ENCODE measurements at regions not wholly inside any gene's neighbourhood (a gene's known extent, or its start where the extent isn't known, plus 50 kb on each side); places are given as distances from the start of the nearest gene placed in this dataset.

GRCh38 chr11:129324533-129325175 lies 51.0 kb upstream of the BARX2 start:
- H3K4me1 ChIP-seq (ENCODE audit: control insufficient read depth in 1 of 2, insufficient read depth in 2 of 2, low read length in 2 of 2) = peaks cover 23 to 29% of the 10 kb centered on the region in 2 donors
- no peak overlapping the region for H3K27ac ChIP-seq (ENCODE audit: low read depth, low read length)
- peak overlapping the region in 1 of 2 donors; percentile 19 for H3K9ac ChIP-seq (ENCODE audit: low read depth in 1 of 2, low read length in 2 of 2)
- no peaks in the 10 kb centered on the region for H3K27me3 ChIP-seq (ENCODE audit: control insufficient read depth in 1 of 2, insufficient read depth in 2 of 2, low read length in 2 of 2)
- H3K9me3 ChIP-seq (ENCODE audit: control insufficient read depth in 1 of 2, low read length in 2 of 2) = no peaks in the 10 kb centered on the region
- H3K36me3 ChIP-seq (ENCODE audit: control insufficient read depth in 1 of 2, insufficient read depth in 2 of 2, low read length in 2 of 2) = no peaks in the 10 kb centered on the region
- no peak overlapping the region for H3K4me3 ChIP-seq (ENCODE audit: low read depth in 1 of 2, low read length in 2 of 2)

- Histone ChIP-seq H3K27ac (ENCODE audit: low read depth, low read length) (no peak overlapping the region), H3K9ac (ENCODE audit: low read depth in 1 of 2, low read length in 2 of 2) (peak overlapping the region in 1 of 2 donors; percentile 19), H3K4me1 (ENCODE audit: control insufficient read depth in 1 of 2, insufficient read depth in 2 of 2, low read length in 2 of 2) (peaks cover 24 to 31% of the 10 kb centered on the region in 2 donors), H3K4me3 (ENCODE audit: low read depth in 1 of 2, low read length in 2 of 2) (no peak overlapping the region), H3K9me3 (ENCODE audit: control insufficient read depth in 1 of 2, low read length in 2 of 2) (no peaks in the 10 kb centered on the region), H3K36me3 (ENCODE audit: control insufficient read depth in 1 of 2, insufficient read depth in 2 of 2, low read length in 2 of 2) (no peaks in the 10 kb centered on the region), H3K27me3 (ENCODE audit: control insufficient read depth in 1 of 2, insufficient read depth in 2 of 2, low read length in 2 of 2) (no peaks in the 10 kb centered on the region)
These were observed 51.6 kb upstream of the BARX2 start for GRCh38 chr11:129323896-129324502.

GRCh38 chr11:129322941-129323340 lies 52.7 kb upstream of the BARX2 start:
- no peak overlapping the region for H3K9ac ChIP-seq (ENCODE audit: low read depth in 1 of 2, low read length in 2 of 2)
- no peak overlapping the region for H3K27ac ChIP-seq (ENCODE audit: low read depth, low read length)
- H3K4me1 ChIP-seq (ENCODE audit: control insufficient read depth in 1 of 2, insufficient read depth in 2 of 2, low read length in 2 of 2) = peaks cover 34 to 40% of the 10 kb centered on the region in 2 donors
- no peak overlapping the region for H3K4me3 ChIP-seq (ENCODE audit: low read depth in 1 of 2, low read length in 2 of 2)
- no peaks in the 10 kb centered on the region for H3K9me3 ChIP-seq (ENCODE audit: control insufficient read depth in 1 of 2, low read length in 2 of 2)
- H3K27me3 ChIP-seq (ENCODE audit: control insufficient read depth in 1 of 2, insufficient read depth in 2 of 2, low read length in 2 of 2) = no peaks in the 10 kb centered on the region
- H3K36me3 ChIP-seq (ENCODE audit: control insufficient read depth in 1 of 2, insufficient read depth in 2 of 2, low read length in 2 of 2) = no peaks in the 10 kb centered on the region

GRCh38 chr11:129321076-129321475 lies 54.6 kb upstream of the BARX2 start:
- Histone ChIP-seq H3K4me3 (ENCODE audit: low read depth in 1 of 2, low read length in 2 of 2) (no peak overlapping the region), H3K36me3 (ENCODE audit: control insufficient read depth in 1 of 2, insufficient read depth in 2 of 2, low read length in 2 of 2) (no peaks in the 10 kb centered on the region), H3K4me1 (ENCODE audit: control insufficient read depth in 1 of 2, insufficient read depth in 2 of 2, low read length in 2 of 2) (peaks cover 45 to 53% of the 10 kb centered on the region in 2 donors), H3K27ac (ENCODE audit: low read depth, low read length) (no peak overlapping the region), H3K27me3 (ENCODE audit: control insufficient read depth in 1 of 2, insufficient read depth in 2 of 2, low read length in 2 of 2) (no peaks in the 10 kb centered on the region), H3K9me3 (ENCODE audit: control insufficient read depth in 1 of 2, low read length in 2 of 2) (no peaks in the 10 kb centered on the region), H3K9ac (ENCODE audit: low read depth in 1 of 2, low read length in 2 of 2) (no peak overlapping the region)

GRCh38 chr11:129320494-129320893 lies 55.2 kb upstream of the BARX2 start:
- H3K9me3 ChIP-seq (ENCODE audit: control insufficient read depth in 1 of 2, low read length in 2 of 2) = no peaks in the 10 kb centered on the region
- H3K27ac ChIP-seq (ENCODE audit: low read depth, low read length) = no peak overlapping the region
- no peaks in the 10 kb centered on the region for H3K36me3 ChIP-seq (ENCODE audit: control insufficient read depth in 1 of 2, insufficient read depth in 2 of 2, low read length in 2 of 2)
- no peaks in the 10 kb centered on the region for H3K27me3 ChIP-seq (ENCODE audit: control insufficient read depth in 1 of 2, insufficient read depth in 2 of 2, low read length in 2 of 2)
- no peak overlapping the region for H3K4me3 ChIP-seq (ENCODE audit: low read depth in 1 of 2, low read length in 2 of 2)
- no peak overlapping the region for H3K9ac ChIP-seq (ENCODE audit: low read depth in 1 of 2, low read length in 2 of 2)
- H3K4me1 ChIP-seq (ENCODE audit: control insufficient read depth in 1 of 2, insufficient read depth in 2 of 2, low read length in 2 of 2) = peaks cover 51 to 57% of the 10 kb centered on the region in 2 donors

- H3K4me3 ChIP-seq (ENCODE audit: low read depth in 1 of 2, low read length in 2 of 2) = no peak overlapping the region
- no peaks in the 10 kb centered on the region for H3K27me3 ChIP-seq (ENCODE audit: control insufficient read depth in 1 of 2, insufficient read depth in 2 of 2, low read length in 2 of 2)
- H3K27ac ChIP-seq (ENCODE audit: low read depth, low read length) = no peak overlapping the region
- H3K9ac ChIP-seq (ENCODE audit: low read depth in 1 of 2, low read length in 2 of 2) = no peak overlapping the region
- H3K9me3 ChIP-seq (ENCODE audit: control insufficient read depth in 1 of 2, low read length in 2 of 2) = no peaks in the 10 kb centered on the region
- no peaks in the 10 kb centered on the region for H3K36me3 ChIP-seq (ENCODE audit: control insufficient read depth in 1 of 2, insufficient read depth in 2 of 2, low read length in 2 of 2)
- H3K4me1 ChIP-seq (ENCODE audit: control insufficient read depth in 1 of 2, insufficient read depth in 2 of 2, low read length in 2 of 2) = peaks cover 54 to 57% of the 10 kb centered on the region in 2 donors
These were observed 55.9 kb upstream of the BARX2 start for GRCh38 chr11:129319751-129320150.

- Histone ChIP-seq H3K36me3 (ENCODE audit: control insufficient read depth in 1 of 2, insufficient read depth in 2 of 2, low read length in 2 of 2) (no peaks in the 10 kb centered on the region), H3K27me3 (ENCODE audit: control insufficient read depth in 1 of 2, insufficient read depth in 2 of 2, low read length in 2 of 2) (no peaks in the 10 kb centered on the region), H3K27ac (ENCODE audit: low read depth, low read length) (no peak overlapping the region), H3K9ac (ENCODE audit: low read depth in 1 of 2, low read length in 2 of 2) (no peak overlapping the region), H3K4me1 (ENCODE audit: control insufficient read depth in 1 of 2, insufficient read depth in 2 of 2, low read length in 2 of 2) (peaks cover 50 to 53% of the 10 kb centered on the region in 2 donors), H3K9me3 (ENCODE audit: control insufficient read depth in 1 of 2, low read length in 2 of 2) (no peaks in the 10 kb centered on the region), H3K4me3 (ENCODE audit: low read depth in 1 of 2, low read length in 2 of 2) (no peak overlapping the region)
These were observed 56.4 kb upstream of the BARX2 start for GRCh38 chr11:129319201-129319600.

GRCh38 chr11:129317571-129317970 lies 58.1 kb upstream of the BARX2 start:
- Histone ChIP-seq H3K27me3 (ENCODE audit: control insufficient read depth in 1 of 2, insufficient read depth in 2 of 2, low read length in 2 of 2) (no peaks in the 10 kb centered on the region), H3K4me1 (ENCODE audit: control insufficient read depth in 1 of 2, insufficient read depth in 2 of 2, low read length in 2 of 2) (peaks cover 44 to 54% of the 10 kb centered on the region in 2 donors), H3K27ac (ENCODE audit: low read depth, low read length) (peak overlapping the region; percentile 45), H3K9me3 (ENCODE audit: control insufficient read depth in 1 of 2, low read length in 2 of 2) (no peaks in the 10 kb centered on the region), H3K4me3 (ENCODE audit: low read depth in 1 of 2, low read length in 2 of 2) (no peak overlapping the region), H3K36me3 (ENCODE audit: control insufficient read depth in 1 of 2, insufficient read depth in 2 of 2, low read length in 2 of 2) (no peaks in the 10 kb centered on the region), H3K9ac (ENCODE audit: low read depth in 1 of 2, low read length in 2 of 2) (no peak overlapping the region)

- H3K4me1 ChIP-seq (ENCODE audit: control insufficient read depth in 1 of 2, insufficient read depth in 2 of 2, low read length in 2 of 2) = peaks cover 44 to 54% of the 10 kb centered on the region in 2 donors
- no peak overlapping the region for H3K4me3 ChIP-seq (ENCODE audit: low read depth in 1 of 2, low read length in 2 of 2)
- H3K9ac ChIP-seq (ENCODE audit: low read depth in 1 of 2, low read length in 2 of 2) = no peak overlapping the region
- no peaks in the 10 kb centered on the region for H3K27me3 ChIP-seq (ENCODE audit: control insufficient read depth in 1 of 2, insufficient read depth in 2 of 2, low read length in 2 of 2)
- no peaks in the 10 kb centered on the region for H3K9me3 ChIP-seq (ENCODE audit: control insufficient read depth in 1 of 2, low read length in 2 of 2)
- no peaks in the 10 kb centered on the region for H3K36me3 ChIP-seq (ENCODE audit: control insufficient read depth in 1 of 2, insufficient read depth in 2 of 2, low read length in 2 of 2)
- H3K27ac ChIP-seq (ENCODE audit: low read depth, low read length) = no peak overlapping the region
These were observed 58.9 kb upstream of the BARX2 start for GRCh38 chr11:129316781-129317180.

- no peaks in the 10 kb centered on the region for H3K9me3 ChIP-seq (ENCODE audit: control insufficient read depth in 1 of 2, low read length in 2 of 2)
- peaks cover 44 to 49% of the 10 kb centered on the region in 2 donors for H3K4me1 ChIP-seq (ENCODE audit: control insufficient read depth in 1 of 2, insufficient read depth in 2 of 2, low read length in 2 of 2)
- no peaks in the 10 kb centered on the region for H3K27me3 ChIP-seq (ENCODE audit: control insufficient read depth in 1 of 2, insufficient read depth in 2 of 2, low read length in 2 of 2)
- H3K36me3 ChIP-seq (ENCODE audit: control insufficient read depth in 1 of 2, insufficient read depth in 2 of 2, low read length in 2 of 2) = no peaks in the 10 kb centered on the region
- no peak overlapping the region for H3K4me3 ChIP-seq (ENCODE audit: low read depth in 1 of 2, low read length in 2 of 2)
- H3K27ac ChIP-seq (ENCODE audit: low read depth, low read length) = peak overlapping the region; percentile 6
- no peak overlapping the region for H3K9ac ChIP-seq (ENCODE audit: low read depth in 1 of 2, low read length in 2 of 2)
These were observed 59.7 kb upstream of the BARX2 start for GRCh38 chr11:129315781-129316579.
